CD4-positive, alpha-beta T cell treated with Interferon gamma for 1 hour (primary cell): ENCODE measurements at regions not wholly inside any gene's neighbourhood (a gene's known extent, or its start where the extent isn't known, plus 50 kb on each side); places are given as distances from the start of the nearest gene placed in this dataset.
"Not testable (repeated sequence)": the region's sequence is repeated elsewhere in the genome, so short reads cannot be mapped to it uniquely, and the experiment has no call there.

ENCODE experiments used
- DNase-seq: peaks from one replicate; pipeline ENCODE4 v3.0.0-alpha.2; 2020

DNA sequence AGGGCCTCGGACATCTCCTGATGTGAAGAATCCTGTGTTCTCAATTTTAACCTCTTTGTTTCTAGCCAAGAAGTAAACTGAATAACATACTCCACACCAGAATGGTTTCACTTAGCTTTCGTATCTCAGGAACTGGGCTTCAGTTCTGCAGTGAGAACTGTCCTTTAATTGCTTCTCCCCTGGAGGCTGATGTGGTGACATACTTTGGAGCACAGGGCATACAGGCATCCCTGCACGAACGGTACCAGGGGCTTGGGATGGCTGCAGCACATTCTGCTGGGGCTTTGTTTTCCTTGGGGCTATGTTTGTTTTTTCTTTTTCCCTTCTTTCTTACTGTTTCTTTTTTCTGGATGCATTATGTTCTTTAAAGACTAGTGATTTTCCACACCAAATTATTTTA lies 230.5 kb downstream of the TM9SF2 start:
- no peak for DNase-seq

- no peak for DNase-seq
Measured at GRCh38 chr13:99730403-99730802, 229.1 kb downstream of the TM9SF2 start.

DNA sequence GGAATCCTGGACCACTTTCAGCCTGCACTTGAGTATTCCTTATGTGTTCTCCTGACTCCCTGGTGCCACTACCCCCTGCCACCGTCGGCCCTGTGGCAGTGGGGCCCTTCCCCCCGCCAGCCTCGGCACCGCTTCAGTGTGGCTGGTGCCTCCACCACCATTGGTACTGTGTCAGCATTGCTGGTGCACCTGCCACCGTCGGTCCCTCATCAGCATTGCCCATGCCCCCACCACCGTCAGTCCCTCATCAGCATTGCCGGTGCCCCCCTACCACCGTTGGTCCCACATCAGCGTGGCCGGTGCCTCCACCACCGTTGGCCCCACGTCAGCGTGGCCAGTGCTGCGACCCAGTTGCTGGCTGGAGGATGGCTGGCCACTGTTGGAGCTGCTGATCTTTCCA lies 228.5 kb downstream of the TM9SF2 start:
- DNase-seq, result no peak

GRCh38 chr13:99727651-99728050 lies 226.4 kb downstream of the TM9SF2 start:
- DNase-seq, result not testable (repeated sequence)

DNA sequence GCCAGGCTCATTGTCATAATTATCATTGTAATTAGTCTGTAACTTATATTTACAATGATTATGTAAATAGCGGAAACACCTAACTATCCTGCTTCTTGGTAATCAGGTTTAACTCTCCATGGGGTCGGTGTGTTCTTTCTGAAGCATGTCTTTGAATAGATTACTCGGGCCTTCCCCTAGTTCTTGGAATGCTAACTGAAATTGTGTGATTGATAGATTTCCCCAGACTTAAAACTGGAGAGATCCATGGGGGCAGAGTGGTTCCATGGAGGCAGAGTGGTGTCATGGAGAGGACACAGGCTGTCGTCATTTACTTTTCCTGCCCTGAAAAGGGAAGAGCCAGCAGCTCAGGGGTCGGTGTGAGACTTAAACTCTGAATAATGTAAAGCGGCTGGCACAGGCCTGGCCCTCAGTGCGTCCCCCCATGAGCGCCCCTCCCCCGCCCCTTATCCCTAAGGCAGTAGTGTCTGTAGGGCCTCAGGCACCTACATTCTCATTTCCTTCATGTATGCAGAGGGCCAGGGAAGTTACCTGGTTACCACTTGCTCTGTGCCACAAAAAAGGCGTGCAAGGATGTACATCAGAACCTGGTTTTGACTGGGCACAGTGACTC lies 225.1 kb downstream of the TM9SF2 start:
- no peak for DNase-seq

GRCh38 chr13:99725644-99726043 lies 224.4 kb downstream of the TM9SF2 start:
- DNase-seq, result no peak

DNA sequence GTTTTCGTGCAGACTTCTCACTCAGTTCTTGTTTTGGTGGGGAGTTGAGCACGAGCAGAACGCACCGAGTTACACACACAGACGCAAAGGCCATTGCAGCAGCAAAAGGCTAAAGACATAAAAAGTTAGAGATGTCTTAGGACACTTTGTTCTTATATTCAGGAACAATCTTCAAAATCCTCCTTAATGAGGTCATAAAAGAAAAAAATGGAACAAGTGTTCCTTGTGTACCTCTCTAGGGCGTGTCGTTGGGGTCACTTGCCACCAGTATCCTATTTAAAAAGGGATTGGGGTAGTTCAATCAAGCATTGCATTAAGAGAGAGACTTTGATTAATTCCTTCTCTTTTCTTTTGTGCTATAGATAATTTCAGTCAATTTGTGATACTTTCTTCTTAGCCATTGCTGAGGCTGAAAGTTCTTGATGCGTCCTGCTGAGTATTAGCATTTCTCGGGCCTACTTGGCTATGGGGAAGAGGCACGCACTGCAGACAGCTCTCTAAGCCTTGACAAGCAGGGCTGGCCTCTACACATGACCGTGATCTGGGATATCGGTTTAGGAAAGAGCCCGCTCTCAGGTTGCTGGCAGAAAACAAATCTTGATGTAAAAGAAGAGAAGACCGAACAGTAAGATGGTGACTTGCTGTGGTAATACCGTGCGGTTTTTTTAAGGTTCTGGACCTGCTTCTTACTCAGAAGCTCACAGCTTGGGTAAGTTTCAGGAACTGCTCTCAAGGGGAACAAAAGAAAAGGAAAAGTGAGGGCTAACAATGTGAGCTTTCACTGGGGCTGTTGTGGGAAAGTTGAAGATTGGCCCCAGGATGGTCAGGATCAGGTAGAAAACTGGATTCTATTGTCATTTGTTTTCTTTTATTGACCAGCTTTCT lies 223.6 kb downstream of the TM9SF2 start:
- no peak for DNase-seq

- DNase-seq, result no peak
Measured at GRCh38 chr13:99723878-99724277, 222.6 kb downstream of the TM9SF2 start.

DNA sequence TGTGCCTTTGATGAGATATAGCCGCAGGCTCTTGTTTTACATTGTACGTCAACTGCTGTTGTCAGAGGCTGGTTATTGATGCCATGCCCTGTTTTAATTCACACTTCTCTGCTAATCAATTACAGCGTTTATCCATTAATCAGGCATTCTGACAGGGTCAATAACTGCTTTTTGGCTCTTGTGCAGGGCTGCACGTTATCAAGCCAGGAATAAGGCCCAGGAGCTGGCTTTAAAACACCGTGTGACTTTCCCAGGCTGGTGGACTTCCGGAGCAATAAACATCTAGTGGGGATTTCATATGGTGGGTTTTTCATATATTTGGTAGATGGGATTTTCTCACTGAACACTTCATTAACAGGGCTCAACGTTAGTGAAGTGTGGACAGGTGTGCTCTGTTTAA lies 221.7 kb downstream of the TM9SF2 start:
- no peak for DNase-seq

GRCh38 chr13:99722338-99722818 lies 221.1 kb downstream of the TM9SF2 start:
- no peak for DNase-seq

GRCh38 chr13:99721606-99722337 lies 220.5 kb downstream of the TM9SF2 start:
- DNase-seq, result no peak

DNA sequence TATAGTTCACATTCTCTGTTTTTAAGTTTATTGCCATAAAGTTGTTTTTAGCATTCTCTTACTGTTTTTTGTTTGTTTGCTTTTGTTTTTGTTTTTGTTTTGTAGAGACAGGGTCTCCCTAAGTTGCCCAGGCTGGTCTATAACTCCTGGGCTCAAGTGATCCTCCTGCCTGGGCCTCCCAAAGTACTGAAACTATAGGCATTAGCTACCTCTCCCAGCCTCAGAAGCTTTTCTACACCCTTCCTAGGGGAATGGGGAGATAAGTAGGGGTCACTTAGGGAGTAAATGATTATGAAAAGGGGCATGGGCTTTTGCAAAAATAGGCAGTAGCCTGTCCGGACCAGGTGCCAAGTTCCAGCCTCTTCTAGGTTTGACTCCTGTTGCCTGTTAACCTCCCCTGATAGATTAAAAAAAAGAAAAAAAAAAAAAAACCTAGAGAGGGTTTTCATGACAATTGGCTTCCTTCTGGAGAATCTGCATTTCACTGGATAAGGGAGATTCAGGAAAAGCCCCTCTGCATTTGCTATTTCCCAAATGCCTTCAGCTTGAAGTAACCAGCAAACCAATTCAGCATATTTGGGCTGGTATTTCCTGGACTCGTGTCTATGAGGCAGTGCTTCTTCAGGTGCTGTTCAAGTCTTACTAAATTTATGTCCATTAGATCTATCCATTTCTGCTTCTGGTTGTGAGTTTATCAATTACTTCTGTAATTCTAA lies 216.8 kb downstream of the TM9SF2 start:
- DNase-seq, result no peak

GRCh38 chr13:99709134-99709533 lies 207.9 kb downstream of the TM9SF2 start:
- DNase-seq, result no peak

- no peak for DNase-seq
Measured at GRCh38 chr13:99704390-99704789, 203.1 kb downstream of the TM9SF2 start.

DNA sequence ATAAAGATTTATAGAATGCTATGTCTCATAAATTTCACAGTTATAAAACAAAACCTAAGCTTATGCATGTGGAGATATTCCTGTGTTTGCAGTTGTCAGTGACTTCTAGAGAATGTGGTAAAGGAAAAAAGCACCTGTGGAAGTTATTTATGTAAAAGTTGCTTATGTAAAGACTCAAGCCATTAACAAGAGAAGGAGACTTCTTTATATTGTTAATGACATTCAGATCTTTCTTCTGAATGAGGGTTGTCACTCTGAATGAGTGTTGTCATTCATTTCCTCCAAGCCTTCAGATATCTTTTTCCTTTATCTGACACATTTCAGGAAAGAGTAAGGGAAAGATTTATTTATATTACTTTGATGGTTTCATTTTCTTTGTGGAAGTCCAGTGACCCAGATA lies 202.6 kb downstream of the TM9SF2 start:
- no peak for DNase-seq

GRCh38 chr13:99702687-99703319 lies 201.5 kb downstream of the TM9SF2 start:
- no peak for DNase-seq

DNA sequence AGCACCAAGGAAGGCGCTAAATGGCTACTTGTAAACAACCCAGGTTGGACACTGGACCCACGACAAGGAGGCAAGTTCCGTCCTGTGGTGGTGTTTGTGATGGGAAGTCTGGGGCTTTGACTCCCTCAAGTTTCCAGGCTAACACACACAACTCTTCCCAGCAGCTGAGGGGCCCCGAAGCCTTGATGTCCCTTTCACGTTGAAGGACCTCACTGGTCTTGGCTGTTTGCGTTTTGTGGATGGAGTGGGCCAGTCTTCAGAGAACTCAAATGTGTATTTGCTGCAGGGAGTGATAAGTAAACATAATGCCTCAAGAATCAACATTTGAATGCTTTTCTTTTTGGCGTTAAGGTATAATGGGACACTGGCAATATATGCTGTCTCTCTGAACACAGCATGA lies 199.2 kb downstream of the TM9SF2 start:
- no peak for DNase-seq

- DNase-seq, result no peak
Measured at GRCh38 chr13:99698816-99699099, 197.5 kb downstream of the TM9SF2 start.

GRCh38 chr13:99698010-99698815 lies 196.9 kb downstream of the TM9SF2 start:
- DNase-seq, result no peak

DNA sequence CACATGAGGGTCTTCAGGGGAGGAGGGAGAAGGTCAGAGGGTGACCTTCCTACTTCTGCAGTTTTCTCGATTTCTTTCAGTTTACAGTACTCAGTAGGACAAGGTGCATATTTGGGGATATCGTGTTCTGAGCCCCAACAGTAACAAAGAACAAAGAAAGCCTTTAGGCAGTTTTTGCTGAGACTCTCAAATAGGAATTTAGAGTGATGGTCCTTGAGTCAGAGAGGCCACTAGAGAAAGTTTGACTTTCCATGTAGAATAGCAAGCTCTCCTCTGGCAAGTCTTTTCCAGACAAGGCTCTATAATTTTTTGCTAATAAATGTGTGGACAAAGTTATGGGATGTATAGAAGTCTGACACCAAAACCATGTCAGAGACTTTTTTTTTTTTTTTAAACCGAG lies 194.6 kb downstream of the TM9SF2 start:
- DNase-seq, result no peak

- no peak for DNase-seq
Measured at GRCh38 chr13:99693852-99694611, 192.8 kb downstream of the TM9SF2 start.
